GM10248 (cell line): ENCODE measurements at regions not wholly inside any gene's neighbourhood (a gene's known extent, or its start where the extent isn't known, plus 50 kb on each side); places are given as distances from the start of the nearest gene placed in this dataset.

Experiments used
- CTCF ChIA-PET: fragments of 300-600 bp; sonication (Branson Sonifier 250); formaldehyde crosslinking; extraction: SDS; loops from one replicate; lab custom pipeline; 2021; ENCODE audit warnings: antibody characterized with exemption; lab: Yijun Ruan, JAX
- POLR2A ChIA-PET: fragments of 350-650 bp; sonication (Branson Sonifier 250); formaldehyde crosslinking; extraction: SDS; loops from one replicate; lab custom pipeline; 2020; ENCODE audit warnings: antibody characterized with exemption; lab: Yijun Ruan, JAX
- DNase-seq: peaks from one replicate; pipeline ENCODE4 v3.0.0; 2012; ENCODE audit errors: extremely low spot score
- TF ChIP-seq, protein P1 (sequence below): IDR thresholded peaks from 2 replicates; pipeline ENCODE4 v1.5.1; 2012; ENCODE audit warnings: mild to moderate bottlenecking, low read depth; ENCODE audit errors: extremely low read depth, missing control alignments, control extremely low read depth

DNA sequence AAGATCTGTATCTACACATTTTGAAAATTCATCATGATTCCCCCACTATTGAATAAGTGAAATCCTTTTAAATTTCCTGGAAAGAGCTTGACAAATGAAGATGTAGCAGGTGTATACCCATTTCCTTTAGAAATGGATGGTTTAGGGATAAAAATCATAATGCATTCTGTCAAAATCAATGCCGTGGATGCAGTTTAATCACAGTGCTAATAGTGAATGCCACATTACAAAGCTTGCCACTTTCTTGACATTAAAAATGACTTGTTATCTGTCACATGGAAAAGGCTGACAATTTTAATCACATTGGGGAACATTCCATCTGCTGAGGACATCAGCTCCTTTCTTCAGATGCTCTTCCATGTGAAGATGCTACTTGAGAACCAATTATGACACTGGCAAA, 229.6 kb downstream of the GPAM start:
- TF ChIP-seq, protein P1, sequence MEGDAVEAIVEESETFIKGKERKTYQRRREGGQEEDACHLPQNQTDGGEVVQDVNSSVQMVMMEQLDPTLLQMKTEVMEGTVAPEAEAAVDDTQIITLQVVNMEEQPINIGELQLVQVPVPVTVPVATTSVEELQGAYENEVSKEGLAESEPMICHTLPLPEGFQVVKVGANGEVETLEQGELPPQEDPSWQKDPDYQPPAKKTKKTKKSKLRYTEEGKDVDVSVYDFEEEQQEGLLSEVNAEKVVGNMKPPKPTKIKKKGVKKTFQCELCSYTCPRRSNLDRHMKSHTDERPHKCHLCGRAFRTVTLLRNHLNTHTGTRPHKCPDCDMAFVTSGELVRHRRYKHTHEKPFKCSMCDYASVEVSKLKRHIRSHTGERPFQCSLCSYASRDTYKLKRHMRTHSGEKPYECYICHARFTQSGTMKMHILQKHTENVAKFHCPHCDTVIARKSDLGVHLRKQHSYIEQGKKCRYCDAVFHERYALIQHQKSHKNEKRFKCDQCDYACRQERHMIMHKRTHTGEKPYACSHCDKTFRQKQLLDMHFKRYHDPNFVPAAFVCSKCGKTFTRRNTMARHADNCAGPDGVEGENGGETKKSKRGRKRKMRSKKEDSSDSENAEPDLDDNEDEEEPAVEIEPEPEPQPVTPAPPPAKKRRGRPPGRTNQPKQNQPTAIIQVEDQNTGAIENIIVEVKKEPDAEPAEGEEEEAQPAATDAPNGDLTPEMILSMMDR, result no peak
- POLR2A ChIA-PET, result no interaction called here
- no peak for DNase-seq
- CTCF ChIA-PET, result interaction anchor here (1.0 kb wide), 1 partner anchor 9 kb away, joined by 3 read pairs; no protein-coding TSS in a partner anchor

DNA sequence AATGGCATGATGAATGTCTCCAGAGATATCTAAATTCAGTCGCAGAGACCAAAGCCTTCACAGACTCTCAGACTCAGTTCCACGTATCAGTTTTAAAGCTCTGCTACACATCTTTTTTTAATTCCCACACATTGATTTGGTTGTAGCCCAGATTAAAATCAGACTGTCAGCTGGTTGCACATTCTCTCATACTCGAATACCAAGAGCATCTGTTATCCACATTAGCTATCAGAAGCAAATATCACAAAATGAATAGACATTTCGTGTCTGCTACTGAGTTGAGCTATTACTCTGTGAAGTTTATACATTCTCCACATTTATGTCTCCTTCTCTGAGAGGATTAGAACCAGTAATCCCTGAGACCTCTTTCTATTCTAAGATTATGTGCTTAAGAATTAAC, 229.2 kb downstream of the GPAM start:
- DNase-seq, result no peak
- TF ChIP-seq, protein P1, result no peak
- ChIA-PET POLR2A (no interaction called here), CTCF (interaction anchor here (1.0 kb wide), 1 partner anchor 9 kb away, joined by 3 read pairs; no protein-coding TSS in a partner anchor)

DNA sequence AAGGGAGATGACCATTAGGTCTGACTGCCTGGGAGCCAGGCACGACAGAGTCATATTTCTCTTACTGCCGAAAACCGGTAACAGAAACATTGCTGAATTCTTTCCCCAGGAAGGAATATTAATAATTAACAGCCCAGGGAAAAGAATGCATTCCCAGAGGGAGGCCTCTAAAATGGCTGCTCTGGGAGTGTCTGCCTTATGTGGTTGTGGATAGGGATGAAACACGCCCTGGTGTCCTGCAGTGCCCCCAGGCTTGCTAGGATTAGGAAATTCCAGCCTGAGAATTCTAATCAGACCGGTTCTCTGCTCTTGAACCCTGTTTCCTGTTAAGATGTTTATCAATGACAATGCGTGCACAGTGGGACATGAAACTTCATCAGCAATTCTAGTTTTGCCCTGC, 226.7 kb downstream of the GPAM start:
- CTCF ChIA-PET, result no interaction called here
- no peak for DNase-seq
- TF ChIP-seq, protein P1, result no peak
- POLR2A ChIA-PET, result no interaction called here

DNA sequence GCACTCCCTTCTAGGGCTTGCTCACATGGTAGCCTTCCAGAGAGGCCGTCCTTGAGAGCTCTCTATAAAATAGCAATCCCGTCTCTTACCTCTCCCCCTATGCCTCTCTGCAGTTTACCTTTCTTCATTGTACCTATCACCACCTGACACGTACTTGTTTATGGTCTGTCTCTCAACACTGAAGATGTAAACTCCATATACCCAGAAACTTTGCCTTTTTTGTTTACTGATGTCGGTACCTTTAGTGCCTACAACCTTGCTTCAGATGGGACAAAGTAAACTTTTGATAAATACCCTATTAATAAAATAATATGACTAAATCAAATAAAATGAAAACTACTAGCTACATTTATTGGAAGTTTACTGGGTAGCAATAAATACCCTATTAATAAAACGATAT, 220.6 kb downstream of the GPAM start:
- DNase-seq, result no peak
- TF ChIP-seq, protein P1, result no peak
- CTCF ChIA-PET, result interaction anchor here (1.1 kb wide), 1 partner anchor 9 kb away, joined by 3 read pairs; no protein-coding TSS in a partner anchor
- POLR2A ChIA-PET, result no interaction called here

DNA sequence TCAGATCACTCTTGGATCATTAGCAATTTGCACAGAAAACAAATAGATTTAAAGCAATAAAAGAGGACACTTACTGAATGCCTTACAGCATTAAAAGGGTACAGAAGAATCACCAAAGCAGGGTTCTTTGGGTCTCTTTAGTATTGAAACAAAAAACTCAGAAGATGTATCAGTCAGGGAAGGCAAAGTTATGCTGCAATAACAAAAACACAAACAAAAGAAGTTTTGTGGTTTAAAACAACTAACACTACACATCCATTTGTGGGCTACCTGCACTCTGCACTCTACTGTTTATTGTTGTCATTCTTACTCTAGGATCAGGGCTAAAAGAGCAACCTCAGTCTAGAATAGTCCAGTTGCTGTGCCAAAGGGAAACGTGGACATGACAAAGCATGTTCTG, 216.4 kb downstream of the GPAM start:
- CTCF ChIA-PET, result no interaction called here
- DNase-seq, result no peak
- TF ChIP-seq, protein P1, result no peak
- POLR2A ChIA-PET, result no interaction called here

DNA sequence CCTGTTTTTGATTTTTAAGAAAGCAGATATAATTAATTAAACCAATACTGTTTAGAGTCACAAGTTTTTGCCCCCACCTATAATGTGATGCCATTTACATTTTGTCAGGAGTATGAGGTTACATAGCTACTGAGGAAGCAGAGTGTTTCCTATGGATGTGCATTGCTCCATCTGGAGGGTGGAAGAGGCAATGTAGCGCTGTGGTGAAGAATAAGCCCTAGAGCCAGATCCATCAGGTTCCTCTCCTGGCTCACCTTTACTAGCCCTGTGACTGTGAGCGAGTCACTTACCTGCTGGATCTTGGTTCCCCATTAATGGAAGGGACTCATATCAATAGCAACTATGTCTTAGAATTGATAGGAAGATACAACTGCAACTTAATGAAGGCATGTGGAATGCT, 216.0 kb downstream of the GPAM start:
- TF ChIP-seq, protein P1, result peak; percentile 10
- ChIA-PET CTCF (interaction anchor here (0.7 kb wide), 1 partner anchor 10 kb away, joined by 4 read pairs; no protein-coding TSS in a partner anchor), POLR2A (no interaction called here)
- no peak for DNase-seq
